ENCODE measurements at regions not wholly inside any gene's neighbourhood (a gene's known extent, or its start where the extent isn't known, plus 50 kb on each side); places are given as distances from the start of the nearest gene placed in this dataset.
"Not testable (repeated sequence)": the region's sequence is repeated elsewhere in the genome, so short reads cannot be mapped to it uniquely, and the experiment has no call there.

DNA sequence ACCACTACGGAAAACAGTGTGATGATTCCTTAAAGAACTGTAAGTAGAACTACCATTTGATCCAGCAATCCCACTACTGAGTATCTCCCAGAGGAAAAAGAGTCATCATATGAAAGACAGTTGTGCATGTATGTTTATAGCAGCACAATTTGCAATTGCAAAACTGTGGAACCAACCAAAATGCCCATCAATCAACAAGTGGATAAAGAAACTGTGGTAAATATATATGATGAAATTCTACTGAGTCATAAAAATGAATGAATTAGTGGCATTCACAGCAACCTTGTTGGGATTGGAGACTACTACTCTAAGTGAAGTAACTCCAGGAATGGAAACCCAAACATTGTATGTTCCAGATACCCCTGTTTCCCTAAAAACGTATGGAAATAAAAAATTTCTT, 337.0 kb upstream of the PTBP2 start:
- DNase-seq: no peak

- DNase-seq: no peak
These were observed 333.8 kb upstream of the PTBP2 start for GRCh38 chr1:96387785-96388184.

DNA sequence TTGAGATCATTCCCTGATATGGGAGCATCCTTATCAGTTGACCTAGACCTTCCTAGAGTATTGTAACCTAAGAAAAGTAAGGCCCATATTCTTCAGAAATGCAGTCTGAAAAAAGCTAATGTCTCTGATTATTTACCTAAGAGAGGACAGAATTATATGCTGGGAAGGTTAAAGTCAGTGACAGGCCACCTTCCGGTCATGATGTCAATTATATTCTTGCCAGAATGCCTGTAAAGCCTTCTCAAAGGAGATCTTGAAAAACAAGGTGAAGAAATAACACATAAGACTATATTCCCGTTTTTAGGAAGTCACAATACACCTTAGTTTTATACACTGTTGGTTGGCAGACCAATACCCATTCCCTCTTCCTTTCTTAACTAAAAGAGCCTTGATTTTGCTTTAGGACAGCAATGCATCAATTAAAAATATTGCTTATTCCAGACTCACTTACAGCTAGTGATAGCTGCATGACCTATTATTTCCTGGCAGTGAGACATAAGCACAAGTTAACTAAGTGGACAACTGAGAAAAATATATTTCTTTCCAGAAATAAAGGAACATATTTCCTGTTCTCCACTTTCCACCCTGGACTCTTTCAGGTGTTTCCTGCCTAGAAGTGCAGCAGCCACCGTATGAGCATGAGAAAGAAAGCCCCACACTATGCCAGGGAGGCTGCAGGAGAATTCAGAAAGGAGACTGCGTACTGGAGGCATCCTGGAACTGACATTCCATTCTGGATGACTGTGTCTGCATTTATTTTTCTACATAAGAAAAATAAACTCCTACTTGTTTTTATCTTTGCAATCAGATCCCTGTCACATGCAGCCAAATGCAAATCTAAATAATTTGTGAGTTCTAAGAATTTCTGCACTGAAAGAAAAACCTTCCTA, 332.9 kb upstream of the PTBP2 start:
- no peak for DNase-seq

- no peak for DNase-seq
These were observed 321.5 kb upstream of the PTBP2 start for GRCh38 chr1:96400089-96400488.

DNA sequence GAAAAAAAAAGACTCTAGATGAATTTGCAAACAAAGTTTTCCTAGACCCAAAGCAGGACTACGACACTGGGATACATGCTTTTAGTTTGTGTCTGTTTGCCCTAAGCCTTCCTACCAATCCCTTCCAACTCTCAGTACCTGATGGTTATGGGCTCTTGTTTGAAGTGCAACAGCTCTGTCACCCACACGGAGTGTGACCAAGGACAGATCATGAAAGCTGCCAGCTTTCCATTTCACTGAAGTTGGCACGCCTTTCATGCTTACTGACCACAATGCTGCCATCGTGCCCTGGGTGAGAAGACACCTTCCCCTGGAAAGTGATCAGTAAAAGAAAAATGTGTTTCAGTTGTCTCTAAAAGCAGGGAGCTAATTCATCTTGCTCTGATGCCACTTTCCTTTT, 312.5 kb upstream of the PTBP2 start:
- DNase-seq: no peak

GRCh38 chr1:96409689-96410088, 311.9 kb upstream of the PTBP2 start:
- DNase-seq: no peak

GRCh38 chr1:96411006-96411405, 310.6 kb upstream of the PTBP2 start:
- no peak for DNase-seq

- DNase-seq: no peak
These were observed 307.0 kb upstream of the PTBP2 start for GRCh38 chr1:96414598-96414997.

DNA sequence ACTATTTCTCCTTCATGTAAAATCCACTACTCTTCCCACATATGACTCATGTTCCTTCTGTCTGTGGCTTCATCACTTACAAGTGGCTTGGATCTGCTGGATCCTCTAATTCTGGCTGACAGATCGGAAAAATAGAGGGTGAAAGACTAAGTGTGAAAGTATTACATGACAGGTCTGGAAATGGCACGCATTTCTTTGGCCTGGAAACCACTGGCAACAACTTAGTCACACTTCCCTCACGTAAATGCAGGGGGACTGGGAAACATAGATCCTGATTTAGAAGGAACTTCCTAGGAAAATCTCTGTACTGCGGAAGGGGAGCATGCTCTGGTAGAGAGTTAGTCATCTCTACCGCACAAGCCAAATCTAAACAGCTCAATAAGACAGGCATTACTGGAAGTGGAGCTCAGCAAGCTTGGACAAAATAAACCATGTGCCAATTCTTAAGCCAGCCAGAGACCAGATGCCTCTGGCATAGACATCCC, 305.4 kb upstream of the PTBP2 start:
- DNase-seq: no peak

GRCh38 chr1:96416701-96417444, 304.7 kb upstream of the PTBP2 start:
- DNase-seq: no peak

- no peak for DNase-seq
These were observed 302.6 kb upstream of the PTBP2 start for GRCh38 chr1:96418969-96419368.

- DNase-seq: no peak
These were observed 296.7 kb upstream of the PTBP2 start for GRCh38 chr1:96424877-96425276.

DNA sequence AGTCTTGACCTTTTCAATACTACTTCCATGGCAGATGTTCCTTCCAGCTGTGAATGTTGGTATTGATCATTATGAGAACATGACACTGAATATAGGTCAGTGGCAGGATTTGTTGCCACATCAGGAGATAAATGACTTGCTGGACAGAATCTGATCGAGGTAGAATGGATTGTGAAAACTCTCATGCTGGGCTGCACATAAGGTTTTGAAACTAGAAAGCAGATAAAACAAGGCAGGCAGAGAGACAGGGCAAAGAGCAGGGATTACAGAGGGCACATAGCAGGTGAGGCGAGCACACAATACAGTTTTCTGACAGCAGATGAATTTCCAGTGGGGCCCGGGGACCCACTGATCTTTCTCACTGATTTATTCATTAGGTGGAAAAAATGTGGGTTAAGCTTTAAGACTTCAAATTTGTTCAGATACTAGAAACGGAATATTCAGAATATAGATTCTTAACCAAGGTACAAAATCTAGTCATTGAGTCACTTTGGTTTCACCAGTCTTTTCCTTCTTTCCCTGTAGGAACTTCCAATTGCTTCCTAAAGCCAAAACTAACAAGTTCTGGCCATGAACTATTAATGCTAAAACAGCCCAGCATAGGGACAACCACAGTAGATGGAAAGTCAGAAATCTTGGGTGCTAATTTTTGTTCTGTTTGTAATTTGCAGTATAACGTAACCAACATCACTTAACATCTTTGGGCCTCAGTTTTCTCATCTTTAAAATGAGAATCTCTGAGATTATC, 296.0 kb upstream of the PTBP2 start:
- DNase-seq: no peak

DNA sequence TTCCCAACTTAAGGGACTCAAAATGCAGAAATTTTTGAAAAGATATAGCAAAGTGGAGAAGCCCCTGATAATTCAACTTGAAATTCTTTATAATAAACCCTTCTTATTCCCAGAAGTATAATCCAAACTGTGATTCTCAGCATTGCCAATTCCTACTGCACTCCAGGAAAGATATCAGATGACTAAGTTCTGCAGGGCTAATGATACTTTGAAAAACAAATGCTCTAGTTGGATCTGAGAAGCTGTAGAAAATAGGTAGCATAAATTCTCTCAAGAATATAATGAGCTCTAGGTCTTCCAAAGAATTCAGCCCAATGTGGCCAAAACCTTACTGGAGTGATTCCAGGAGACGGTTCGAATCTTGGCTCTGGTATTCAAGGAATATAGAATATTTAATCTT, 294.0 kb upstream of the PTBP2 start:
- DNase-seq: no peak

- DNase-seq: no peak
These were observed 276.3 kb upstream of the PTBP2 start for GRCh38 chr1:96445302-96445701.

- no peak for DNase-seq
These were observed 257.5 kb upstream of the PTBP2 start for GRCh38 chr1:96464066-96464465.

- DNase-seq: no peak
These were observed 257.1 kb upstream of the PTBP2 start for GRCh38 chr1:96464522-96464921.

GRCh38 chr1:96464991-96465390, 256.6 kb upstream of the PTBP2 start:
- no peak for DNase-seq

GRCh38 chr1:96465441-96465840, 256.1 kb upstream of the PTBP2 start:
- no peak for DNase-seq

GRCh38 chr1:96466842-96467241, 254.7 kb upstream of the PTBP2 start:
- no peak for DNase-seq

DNA sequence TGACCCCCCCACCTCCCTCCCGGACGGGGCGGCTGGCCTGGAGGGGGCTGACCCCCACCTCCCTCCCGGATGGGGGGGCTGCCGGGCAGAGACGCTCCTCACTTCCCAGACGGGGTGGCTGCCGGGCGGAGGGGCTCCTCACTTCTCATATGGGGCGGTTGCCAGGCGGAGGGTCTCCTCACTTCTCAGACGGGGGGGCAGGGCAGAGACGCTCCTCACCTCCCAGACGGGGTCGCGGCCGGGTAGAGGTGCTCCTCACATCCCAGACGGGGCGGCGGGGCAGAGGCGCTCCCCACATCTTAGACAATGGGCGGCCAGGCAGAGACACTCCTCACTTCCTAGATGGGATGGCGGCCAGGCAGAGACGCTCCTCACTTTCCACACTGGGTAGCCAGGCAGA, 251.9 kb upstream of the PTBP2 start:
- DNase-seq: not testable (repeated sequence)

DNA sequence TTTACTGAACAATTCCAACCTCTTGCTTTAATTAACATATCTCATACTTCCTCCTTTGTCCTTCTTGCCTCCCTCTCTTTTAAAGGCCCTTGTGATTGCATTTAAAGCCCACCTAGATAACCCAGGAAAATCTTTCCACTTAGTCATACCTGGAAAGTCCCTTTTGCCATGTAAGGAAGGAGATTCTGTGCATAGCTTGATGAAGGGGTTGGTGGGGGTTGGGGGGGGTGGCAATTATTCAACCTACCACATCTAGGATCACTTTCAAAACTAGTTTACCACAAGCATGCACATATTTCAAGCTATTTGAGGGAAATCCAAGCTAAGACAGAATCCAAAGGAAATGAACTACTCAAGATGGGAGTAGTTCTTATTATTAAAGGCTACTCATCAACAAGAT, 249.1 kb upstream of the PTBP2 start:
- DNase-seq: no peak

DNA sequence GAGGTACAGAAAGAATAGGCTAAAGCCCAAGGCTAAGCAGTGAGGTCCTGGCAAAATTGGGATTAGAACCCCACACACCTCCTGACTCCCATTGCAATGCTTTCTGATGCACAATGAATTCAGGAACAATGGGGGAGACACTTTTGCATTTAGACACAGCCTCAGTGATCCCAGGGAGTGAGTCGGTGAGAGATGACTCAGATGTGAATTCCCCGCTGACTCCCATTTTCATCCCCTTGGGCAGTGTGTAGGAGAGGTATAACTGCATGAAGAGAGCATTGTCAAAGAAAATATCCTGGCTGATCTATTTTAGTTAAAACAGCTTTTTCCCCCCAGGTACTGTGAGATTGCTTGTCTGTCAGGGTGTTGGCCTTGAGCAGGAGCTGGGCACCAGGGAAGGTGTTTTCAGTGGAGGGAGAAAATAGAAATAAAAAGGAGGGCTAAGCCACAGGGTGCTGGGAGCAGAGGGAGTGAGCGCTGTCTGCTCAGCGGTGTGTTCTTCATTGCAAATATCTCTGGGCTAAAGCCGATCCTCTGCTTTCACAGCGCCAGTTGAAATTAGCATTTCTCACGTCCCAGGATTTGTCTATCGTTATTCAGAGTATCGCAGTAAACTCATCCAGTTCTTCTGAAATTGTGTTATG, 247.7 kb upstream of the PTBP2 start:
- no peak for DNase-seq
